H1 (cell line): ENCODE measurements at regions not wholly inside any gene's neighbourhood (a gene's known extent, or its start where the extent isn't known, plus 50 kb on each side); places are given as distances from the start of the nearest gene placed in this dataset.

Source experiments
- BRCA1 ChIP-seq: IDR thresholded peaks from 2 replicates; pipeline ENCODE4 v1.6.1; 2012; ENCODE audit warnings: low read depth, low read length, improper control_type of control experiment
- CEBPB ChIP-seq: IDR thresholded peaks from 2 replicates; pipeline ENCODE4 v1.6.1; 2012; ENCODE audit warnings: low read depth, low read length
- RFX5 ChIP-seq: IDR thresholded peaks from 2 replicates; pipeline ENCODE4 v1.6.1; 2011; ENCODE audit warnings: low read depth, low read length, improper control_type of control experiment, borderline replicate concordance
- SP2 ChIP-seq: IDR thresholded peaks from 2 replicates; pipeline ENCODE4 v1.6.1; 2012; ENCODE audit warnings: mild to moderate bottlenecking, low read length, inconsistent platforms
- SP4 ChIP-seq: IDR thresholded peaks from 2 replicates; pipeline ENCODE4 v1.6.1; 2012; ENCODE audit warnings: low read length, inconsistent platforms
- TBP ChIP-seq: IDR thresholded peaks from 2 replicates; pipeline ENCODE4 v1.6.1; 2011; ENCODE audit warnings: low read depth, low read length, improper control_type of control experiment
- TF ChIP-seq, protein P1 (sequence below): IDR thresholded peaks from 2 replicates; pipeline ENCODE4 v1.6.1; 2012; ENCODE audit warnings: inconsistent platforms

DNA sequence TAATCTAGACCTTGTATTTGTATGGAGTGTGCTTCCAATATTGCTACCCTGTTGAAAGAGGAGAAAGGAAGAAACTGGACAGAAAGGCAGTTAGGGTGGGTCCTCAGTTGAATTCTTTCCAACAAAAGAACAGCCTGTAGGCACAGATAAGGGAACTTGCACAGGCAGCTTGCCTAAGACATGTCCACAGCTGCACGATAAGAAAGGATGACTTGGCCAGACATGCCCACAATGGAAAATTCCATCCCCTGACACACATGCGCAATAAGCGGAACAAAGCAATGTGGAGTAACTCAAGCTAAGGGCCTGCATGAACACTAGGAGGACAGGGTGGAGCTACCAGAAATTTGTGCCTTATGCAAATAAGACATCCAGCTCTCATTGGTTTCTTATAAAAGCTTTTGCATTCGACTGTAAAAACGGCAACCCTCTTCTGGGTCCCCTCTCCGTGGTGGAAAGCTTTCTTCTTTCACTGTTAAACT is 1084.7 kb upstream of the NXPH2 start (continued):
- TF ChIP-seq CEBPB (no peak), TBP (no peak), SP2 (no peak), BRCA1 (no peak), SP4 (no peak), RFX5 (no peak)
- TF ChIP-seq, protein P1, sequence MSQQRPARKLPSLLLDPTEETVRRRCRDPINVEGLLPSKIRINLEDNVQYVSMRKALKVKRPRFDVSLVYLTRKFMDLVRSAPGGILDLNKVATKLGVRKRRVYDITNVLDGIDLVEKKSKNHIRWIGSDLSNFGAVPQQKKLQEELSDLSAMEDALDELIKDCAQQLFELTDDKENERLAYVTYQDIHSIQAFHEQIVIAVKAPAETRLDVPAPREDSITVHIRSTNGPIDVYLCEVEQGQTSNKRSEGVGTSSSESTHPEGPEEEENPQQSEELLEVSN = no peak
- TF ChIP-seq, all 59 proteins: peak for 0
